SK-N-SH treated with all-trans-retinoic acid at 6 μM for 48 hours (cell line): ENCODE measurements at regions not wholly inside any gene's neighbourhood (a gene's known extent, or its start where the extent isn't known, plus 50 kb on each side); places are given as distances from the start of the nearest gene placed in this dataset.

Source experiments
- ATAC-seq: fragments of 200-7000 bp; cut with Tn5 transposase; 3 replicates; pipeline ENCODE4 v1.9.1; 2020; ENCODE audit warnings: mild to moderate bottlenecking, moderate library complexity
- ARNTL ChIP-seq: fragments of 450-650 bp; formaldehyde crosslinking; IDR thresholded peaks from 2 replicates; pipeline ENCODE4 v1.5.0; 2020; ENCODE audit warnings: low read depth, mild to moderate bottlenecking, moderate library complexity, borderline replicate concordance
- BACH2 ChIP-seq: fragments of 250-450 bp; sonication (Bioruptor Pico); IDR thresholded peaks from 2 replicates; pipeline ENCODE4 v1.9.0; 2021; ENCODE audit warnings: mild to moderate bottlenecking, borderline replicate concordance
- CSRNP3 ChIP-seq: fragments of 250-450 bp; sonication (Bioruptor Pico); IDR thresholded peaks from 2 replicates; pipeline ENCODE4 v1.5.1; 2021; ENCODE audit warnings: mild to moderate bottlenecking, moderate library complexity
- ESRRG ChIP-seq: fragments of 250-450 bp; sonication (Bioruptor Pico); IDR thresholded peaks from 2 replicates; pipeline ENCODE4 v1.6.1; 2021; ENCODE audit warnings: mild to moderate bottlenecking
- GLIS3 ChIP-seq: fragments of 250-450 bp; sonication (Bioruptor Pico); IDR thresholded peaks from 2 replicates; pipeline ENCODE4 v1.5.0; 2020; ENCODE audit warnings: mild to moderate bottlenecking, moderate library complexity
- ISL1 ChIP-seq: fragments of 250-450 bp; sonication (Bioruptor Pico); IDR thresholded peaks from 2 replicates; pipeline ENCODE4 v2.1.2; 2022; ENCODE audit warnings: mild to moderate bottlenecking, moderate library complexity
- PATZ1 ChIP-seq: fragments of 250-450 bp; sonication (Bioruptor Pico); IDR thresholded peaks from 2 replicates; pipeline ENCODE4 v1.8.0; 2020; ENCODE audit warnings: mild to moderate bottlenecking, moderate library complexity, borderline replicate concordance
- PPARA ChIP-seq: fragments of 250-450 bp; sonication (Bioruptor Pico); IDR thresholded peaks from 2 replicates; pipeline ENCODE4 v1.5.0; 2020; ENCODE audit warnings: mild to moderate bottlenecking, borderline replicate concordance
- RARB ChIP-seq: fragments of 250-450 bp; sonication (Bioruptor Pico); IDR thresholded peaks from 2 replicates; pipeline ENCODE4 v1.8.0; 2021; ENCODE audit warnings: mild to moderate bottlenecking, moderate library complexity
- TOX ChIP-seq: fragments of 250-450 bp; sonication (Bioruptor Pico); IDR thresholded peaks from 2 replicates; pipeline ENCODE4 v1.8.0; 2021; ENCODE audit warnings: mild to moderate bottlenecking, moderate library complexity, borderline replicate concordance
- ZC3H10 ChIP-seq: fragments of 250-450 bp; sonication (Bioruptor Pico); IDR thresholded peaks from 2 replicates; pipeline ENCODE4 v1.5.1; 2021; ENCODE audit warnings: mild to moderate bottlenecking, moderate library complexity
- ZFP3 ChIP-seq: fragments of 250-450 bp; sonication (Bioruptor Pico); IDR thresholded peaks from 2 replicates; pipeline ENCODE4 v1.5.0; 2020; ENCODE audit warnings: mild to moderate bottlenecking, moderate library complexity
- ZFP30 ChIP-seq: fragments of 450-650 bp; formaldehyde crosslinking; IDR thresholded peaks from 2 replicates; pipeline ENCODE4 v1.5.0; 2022; ENCODE audit warnings: mild to moderate bottlenecking, moderate library complexity
- ZNF565 ChIP-seq: fragments of 450-650 bp; formaldehyde crosslinking; conservative IDR thresholded peaks from 2 replicates; pipeline ENCODE4 v1.5.0; 2020; ENCODE audit warnings: low read depth, mild to moderate bottlenecking, moderate library complexity
- ZNF70 ChIP-seq: fragments of 450-650 bp; formaldehyde crosslinking; IDR thresholded peaks from 2 replicates; pipeline ENCODE4 v1.5.0; 2020; ENCODE audit warnings: mild to moderate bottlenecking, moderate library complexity
- ZNF8 ChIP-seq: fragments of 450-650 bp; formaldehyde crosslinking; IDR thresholded peaks from 2 replicates; pipeline ENCODE4 v1.5.0; 2020; ENCODE audit warnings: mild to moderate bottlenecking, moderate library complexity
- TF ChIP-seq, protein P1 (sequence below): fragments of 250-450 bp; sonication (Bioruptor Pico); IDR thresholded peaks from 2 replicates; pipeline ENCODE4 v1.8.0; 2021; ENCODE audit warnings: low read depth, mild to moderate bottlenecking, moderate library complexity, borderline replicate concordance
- TF ChIP-seq, protein P2 (sequence below): fragments of 250-450 bp; sonication (Bioruptor Pico); IDR thresholded peaks from 2 replicates; pipeline ENCODE4 v1.5.1; 2020; ENCODE audit warnings: low read depth, mild to moderate bottlenecking, moderate library complexity
- TF ChIP-seq, protein P3 (sequence below): fragments of 250-450 bp; sonication (Bioruptor Pico); IDR thresholded peaks from 2 replicates; pipeline ENCODE4 v1.5.0; 2020; ENCODE audit warnings: mild to moderate bottlenecking, moderate library complexity

DNA sequence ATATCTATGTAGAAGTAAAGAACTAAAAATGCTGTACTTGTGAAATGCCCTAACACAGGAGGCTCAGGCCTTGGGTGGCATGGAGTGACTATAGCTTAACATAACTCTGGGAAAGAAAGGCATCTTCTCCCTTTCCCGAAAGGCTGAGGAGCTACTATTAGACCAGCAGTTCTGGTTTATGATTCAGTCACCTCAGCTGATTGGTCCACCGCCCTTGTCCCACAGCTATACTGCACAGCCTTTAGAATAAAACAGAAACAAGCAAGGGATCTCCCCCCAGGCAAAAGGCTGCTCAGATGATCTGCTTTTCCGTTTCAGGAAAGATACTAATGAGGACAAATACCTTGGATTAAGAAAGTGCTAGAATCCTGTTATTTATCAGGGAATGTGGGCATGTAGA is 171.3 kb downstream of the SNCA start:
- ATAC-seq: no peak

DNA sequence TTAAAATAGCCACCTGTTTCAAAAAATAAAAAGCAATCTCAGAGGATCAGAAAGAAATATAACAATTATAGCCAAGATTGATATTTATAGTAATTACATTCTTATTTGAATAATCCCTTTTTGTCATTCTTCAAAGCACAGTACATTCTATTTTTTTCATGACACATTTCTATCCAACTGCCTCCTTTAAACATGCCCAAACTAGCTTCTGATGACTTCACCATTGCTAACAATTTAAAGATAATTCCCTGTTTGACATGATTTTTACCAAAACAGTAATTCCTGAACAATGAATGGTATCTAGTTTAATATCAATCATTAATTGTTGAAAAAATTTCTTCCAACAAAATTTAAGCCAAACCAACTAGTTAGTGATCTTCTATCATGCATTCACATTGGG is 172.4 kb downstream of the SNCA start:
- no peak for ATAC-seq
- no peak for TF ChIP-seq ZFP3 (CRISPR knock-in tag)
- no peak for TF ChIP-seq ZNF70 (CRISPR knock-in tag)
- no peak for TF ChIP-seq ISL1 (CRISPR knock-in tag)
- no peak for TF ChIP-seq PPARA (CRISPR knock-in tag)
- TF ChIP-seq ZNF8: no peak
- TF ChIP-seq RARB (CRISPR knock-in tag): no peak
- TF ChIP-seq GLIS3 (CRISPR knock-in tag): no peak
- TF ChIP-seq TOX (CRISPR knock-in tag): no peak
- TF ChIP-seq ZNF565: no peak
- no peak for TF ChIP-seq ESRRG (CRISPR knock-in tag)
- TF ChIP-seq, protein P1, sequence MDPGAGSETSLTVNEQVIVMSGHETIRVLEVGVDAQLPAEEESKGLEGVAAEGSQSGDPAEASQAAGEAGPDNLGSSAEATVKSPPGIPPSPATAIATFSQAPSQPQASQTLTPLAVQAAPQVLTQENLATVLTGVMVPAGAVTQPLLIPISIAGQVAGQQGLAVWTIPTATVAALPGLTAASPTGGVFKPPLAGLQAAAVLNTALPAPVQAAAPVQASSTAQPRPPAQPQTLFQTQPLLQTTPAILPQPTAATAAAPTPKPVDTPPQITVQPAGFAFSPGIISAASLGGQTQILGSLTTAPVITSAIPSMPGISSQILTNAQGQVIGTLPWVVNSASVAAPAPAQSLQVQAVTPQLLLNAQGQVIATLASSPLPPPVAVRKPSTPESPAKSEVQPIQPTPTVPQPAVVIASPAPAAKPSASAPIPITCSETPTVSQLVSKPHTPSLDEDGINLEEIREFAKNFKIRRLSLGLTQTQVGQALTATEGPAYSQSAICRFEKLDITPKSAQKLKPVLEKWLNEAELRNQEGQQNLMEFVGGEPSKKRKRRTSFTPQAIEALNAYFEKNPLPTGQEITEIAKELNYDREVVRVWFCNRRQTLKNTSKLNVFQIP (CRISPR knock-in tag): no peak
- no peak for TF ChIP-seq ZC3H10 (CRISPR knock-in tag)

More for the DNA sequence above, 171.3 kb downstream of the SNCA start:
- TF ChIP-seq ISL1 (CRISPR knock-in tag): no peak
- TF ChIP-seq, protein P2, sequence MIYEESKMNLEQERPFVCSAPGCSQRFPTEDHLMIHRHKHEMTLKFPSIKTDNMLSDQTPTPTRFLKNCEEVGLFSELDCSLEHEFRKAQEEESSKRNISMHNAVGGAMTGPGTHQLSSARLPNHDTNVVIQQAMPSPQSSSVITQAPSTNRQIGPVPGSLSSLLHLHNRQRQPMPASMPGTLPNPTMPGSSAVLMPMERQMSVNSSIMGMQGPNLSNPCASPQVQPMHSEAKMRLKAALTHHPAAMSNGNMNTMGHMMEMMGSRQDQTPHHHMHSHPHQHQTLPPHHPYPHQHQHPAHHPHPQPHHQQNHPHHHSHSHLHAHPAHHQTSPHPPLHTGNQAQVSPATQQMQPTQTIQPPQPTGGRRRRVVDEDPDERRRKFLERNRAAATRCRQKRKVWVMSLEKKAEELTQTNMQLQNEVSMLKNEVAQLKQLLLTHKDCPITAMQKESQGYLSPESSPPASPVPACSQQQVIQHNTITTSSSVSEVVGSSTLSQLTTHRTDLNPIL (CRISPR knock-in tag): no peak
- no peak for TF ChIP-seq BACH2 (CRISPR knock-in tag)
- no peak for TF ChIP-seq PATZ1 (CRISPR knock-in tag)
- TF ChIP-seq, protein P1 (CRISPR knock-in tag): no peak
- TF ChIP-seq ZNF70 (CRISPR knock-in tag): no peak
- no peak for TF ChIP-seq ARNTL (CRISPR knock-in tag)
- TF ChIP-seq, all 23 proteins: peak for 0

GRCh38 chr4:89661173-89661899 is 175.6 kb downstream of the SNCA start:
- ATAC-seq: peak; percentile 79
- TF ChIP-seq BACH2 (CRISPR knock-in tag): no peak
- 0 out of 2 replicates have a peak, but pooled peaks have one; percentile 6 for TF ChIP-seq ISL1 (CRISPR knock-in tag)

DNA sequence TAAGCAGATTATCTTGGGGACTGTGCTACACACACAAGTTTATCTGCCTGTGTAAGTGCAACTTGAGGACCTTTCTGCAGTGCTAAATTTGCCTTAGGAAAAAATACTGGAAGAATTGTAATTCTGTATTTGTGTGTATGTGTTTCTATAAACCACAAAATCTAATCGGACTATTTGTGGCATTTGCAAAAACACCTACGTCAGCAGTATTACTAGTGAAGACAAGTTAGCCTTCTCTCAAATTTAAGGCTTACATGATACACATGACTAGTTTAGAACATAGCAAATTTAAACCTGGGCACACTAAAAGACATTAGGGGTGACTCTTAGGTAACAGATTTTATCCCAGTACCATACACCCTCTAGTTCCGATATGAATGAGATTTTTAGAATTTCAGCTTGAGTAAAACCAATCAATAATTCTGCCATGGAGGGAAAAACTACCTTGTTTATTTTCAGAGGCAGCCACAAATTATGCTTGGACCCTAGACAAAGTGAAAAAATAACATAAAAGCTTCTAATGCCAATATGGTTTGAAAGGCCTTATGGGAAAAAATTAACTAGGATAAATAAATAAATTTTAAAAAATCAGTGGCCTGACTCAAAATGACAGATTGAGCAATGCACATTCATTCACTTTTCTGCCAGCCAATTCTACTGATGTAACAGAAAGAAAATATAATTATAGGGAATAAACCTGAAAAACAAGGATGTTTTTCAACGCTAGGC is 176.4 kb downstream of the SNCA start:
- TF ChIP-seq ISL1 (CRISPR knock-in tag) (no peak), ESRRG (CRISPR knock-in tag) (no peak), ZFP30 (CRISPR knock-in tag) (no peak), CSRNP3 (no peak), TOX (CRISPR knock-in tag) (no peak), ARNTL (CRISPR knock-in tag) (no peak)
- TF ChIP-seq, protein P3, sequence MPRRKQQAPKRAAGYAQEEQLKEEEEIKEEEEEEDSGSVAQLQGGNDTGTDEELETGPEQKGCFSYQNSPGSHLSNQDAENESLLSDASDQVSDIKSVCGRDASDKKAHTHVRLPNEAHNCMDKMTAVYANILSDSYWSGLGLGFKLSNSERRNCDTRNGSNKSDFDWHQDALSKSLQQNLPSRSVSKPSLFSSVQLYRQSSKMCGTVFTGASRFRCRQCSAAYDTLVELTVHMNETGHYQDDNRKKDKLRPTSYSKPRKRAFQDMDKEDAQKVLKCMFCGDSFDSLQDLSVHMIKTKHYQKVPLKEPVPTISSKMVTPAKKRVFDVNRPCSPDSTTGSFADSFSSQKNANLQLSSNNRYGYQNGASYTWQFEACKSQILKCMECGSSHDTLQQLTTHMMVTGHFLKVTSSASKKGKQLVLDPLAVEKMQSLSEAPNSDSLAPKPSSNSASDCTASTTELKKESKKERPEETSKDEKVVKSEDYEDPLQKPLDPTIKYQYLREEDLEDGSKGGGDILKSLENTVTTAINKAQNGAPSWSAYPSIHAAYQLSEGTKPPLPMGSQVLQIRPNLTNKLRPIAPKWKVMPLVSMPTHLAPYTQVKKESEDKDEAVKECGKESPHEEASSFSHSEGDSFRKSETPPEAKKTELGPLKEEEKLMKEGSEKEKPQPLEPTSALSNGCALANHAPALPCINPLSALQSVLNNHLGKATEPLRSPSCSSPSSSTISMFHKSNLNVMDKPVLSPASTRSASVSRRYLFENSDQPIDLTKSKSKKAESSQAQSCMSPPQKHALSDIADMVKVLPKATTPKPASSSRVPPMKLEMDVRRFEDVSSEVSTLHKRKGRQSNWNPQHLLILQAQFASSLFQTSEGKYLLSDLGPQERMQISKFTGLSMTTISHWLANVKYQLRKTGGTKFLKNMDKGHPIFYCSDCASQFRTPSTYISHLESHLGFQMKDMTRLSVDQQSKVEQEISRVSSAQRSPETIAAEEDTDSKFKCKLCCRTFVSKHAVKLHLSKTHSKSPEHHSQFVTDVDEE (CRISPR knock-in tag): no peak
- TF ChIP-seq, protein P2 (CRISPR knock-in tag): no peak
- ATAC-seq: no peak
